ENCODE measurements at regions not wholly inside any gene's neighbourhood (a gene's known extent, or its start where the extent isn't known, plus 50 kb on each side); places are given as distances from the start of the nearest gene placed in this dataset.

GRCh38 chr6:146876271-146877151 lies 277.7 kb downstream of the ADGB start:
- 61% methylated on average over 3 of the region's 9 CpGs for WGBS
- peak; percentile 24 for DNase-seq
- no peak overlapping the region for H2BK120ac ChIP-seq (ENCODE audit: low read depth, low read length)
- no peak overlapping the region for H3K4me3 ChIP-seq (ENCODE audit: insufficient read depth in 1 of 2, low read depth in 1 of 2, low read length in 2 of 2)
- H3K4me2 ChIP-seq (ENCODE audit: low read length, poor library complexity, severe bottlenecking) = no peak overlapping the region
- H2BK12ac ChIP-seq (ENCODE audit: low read length in 2 of 2) = no peak overlapping the region
- H3K18ac ChIP-seq (ENCODE audit: low read depth in 1 of 2, low read length in 2 of 2) = no peak overlapping the region
- no peaks in the 10 kb centered on the region for H3K9me3 ChIP-seq (ENCODE audit: control insufficient read depth, low read length)
- peak overlapping the region; percentile 7 for H4K8ac ChIP-seq (ENCODE audit: low read length)
- no peaks in the 10 kb centered on the region for H3K36me3 ChIP-seq (ENCODE audit: control insufficient read depth in 1 of 2, insufficient read depth in 2 of 2, low read depth in 1 of 2, low read length in 2 of 2)
- H3K4ac ChIP-seq (ENCODE audit: low read depth in 1 of 2, low read length in 2 of 2) = no peak overlapping the region
- no peak overlapping the region for H2BK15ac ChIP-seq (ENCODE audit: low read depth, poor library complexity, severe bottlenecking)
- H3K27ac ChIP-seq (ENCODE audit: low read length, poor library complexity, severe bottlenecking) = no peak overlapping the region
- no peak overlapping the region for H4K91ac ChIP-seq (ENCODE audit: low read length)
- H2AK5ac ChIP-seq (ENCODE audit: low read length, severe bottlenecking) = no peak overlapping the region
- no peaks in the 10 kb centered on the region for H3K27me3 ChIP-seq (ENCODE audit: control insufficient read depth in 1 of 2, insufficient read depth in 1 of 2, low read length in 2 of 2)
- no peaks in the 10 kb centered on the region for H3K4me1 ChIP-seq (ENCODE audit: control insufficient read depth, insufficient read depth, low read depth, low read length)
- H3K79me1 ChIP-seq (replicated peaks; ENCODE audit: low read length, poor library complexity, severe bottlenecking) = no peaks in the 10 kb centered on the region
- no peak overlapping the region for H3K14ac ChIP-seq (ENCODE audit: low read length in 2 of 2)
- no peak overlapping the region for H2AFZ ChIP-seq (ENCODE audit: low read depth, low read length)
- H2BK5ac ChIP-seq (ENCODE audit: low read depth, low read length, poor library complexity, severe bottlenecking) = no peak overlapping the region
- H3K23ac ChIP-seq (ENCODE audit: low read length in 2 of 2) = no peak overlapping the region
- H3K9ac ChIP-seq (ENCODE audit: low read length) = no peak overlapping the region

- 100% methylated on average over 1 of the region's 1 CpG for WGBS
- Histone ChIP-seq H3K4me3 (ENCODE audit: insufficient read depth in 1 of 2, low read depth in 1 of 2, low read length in 2 of 2) (no peak overlapping the region), H3K9ac (ENCODE audit: low read length) (no peak overlapping the region)
Measured at GRCh38 chr6:146878168-146878951, 279.6 kb downstream of the ADGB start.

GRCh38 chr6:146878952-146879340 lies 280.2 kb downstream of the ADGB start:
- Histone ChIP-seq H3K4me2 (ENCODE audit: low read length, poor library complexity, severe bottlenecking) (no peak overlapping the region), H3K23ac (ENCODE audit: low read length in 2 of 2) (no peak overlapping the region), H3K9ac (ENCODE audit: low read length) (no peak overlapping the region), H2AK5ac (ENCODE audit: low read length, severe bottlenecking) (no peak overlapping the region), H3K36me3 (ENCODE audit: control insufficient read depth in 1 of 2, insufficient read depth in 2 of 2, low read depth in 1 of 2, low read length in 2 of 2) (no peaks in the 10 kb centered on the region), H3K4ac (ENCODE audit: low read depth in 1 of 2, low read length in 2 of 2) (no peak overlapping the region), H2BK5ac (ENCODE audit: low read depth, low read length, poor library complexity, severe bottlenecking) (no peak overlapping the region), H3K14ac (ENCODE audit: low read length in 2 of 2) (no peak overlapping the region), H2AFZ (ENCODE audit: low read depth, low read length) (no peak overlapping the region), H3K4me3 (ENCODE audit: insufficient read depth in 1 of 2, low read depth in 1 of 2, low read length in 2 of 2) (no peak overlapping the region), H3K27ac (ENCODE audit: low read length, poor library complexity, severe bottlenecking) (no peak overlapping the region), H2BK120ac (ENCODE audit: low read depth, low read length) (no peak overlapping the region), H3K79me1 (replicated peaks; ENCODE audit: low read length, poor library complexity, severe bottlenecking) (no peaks in the 10 kb centered on the region), H4K8ac (ENCODE audit: low read length) (no peak overlapping the region), H3K9me3 (ENCODE audit: control insufficient read depth, low read length) (no peaks in the 10 kb centered on the region), H3K27me3 (ENCODE audit: control insufficient read depth in 1 of 2, insufficient read depth in 1 of 2, low read length in 2 of 2) (no peaks in the 10 kb centered on the region), H3K4me1 (ENCODE audit: control insufficient read depth, insufficient read depth, low read depth, low read length) (no peaks in the 10 kb centered on the region), H3K18ac (ENCODE audit: low read depth in 1 of 2, low read length in 2 of 2) (no peak overlapping the region), H2BK12ac (ENCODE audit: low read length in 2 of 2) (no peak overlapping the region), H2BK15ac (ENCODE audit: low read depth, poor library complexity, severe bottlenecking) (no peak overlapping the region), H4K91ac (ENCODE audit: low read length) (no peak overlapping the region)
- 92% methylated on average over 2 of the region's 2 CpGs for WGBS
- DNase-seq = no peak

More at GRCh38 chr6:146878168-146878951, 279.6 kb downstream of the ADGB start:
- H2AFZ ChIP-seq (ENCODE audit: low read depth, low read length) = no peak overlapping the region
- no peak for DNase-seq
- H2BK12ac ChIP-seq (ENCODE audit: low read length in 2 of 2) = no peak overlapping the region
- H3K79me1 ChIP-seq (replicated peaks; ENCODE audit: low read length, poor library complexity, severe bottlenecking) = no peaks in the 10 kb centered on the region
- no peaks in the 10 kb centered on the region for H3K36me3 ChIP-seq (ENCODE audit: control insufficient read depth in 1 of 2, insufficient read depth in 2 of 2, low read depth in 1 of 2, low read length in 2 of 2)
- no peak overlapping the region for H2BK15ac ChIP-seq (ENCODE audit: low read depth, poor library complexity, severe bottlenecking)
- H2BK120ac ChIP-seq (ENCODE audit: low read depth, low read length) = no peak overlapping the region
- H4K8ac ChIP-seq (ENCODE audit: low read length) = no peak overlapping the region
- no peak overlapping the region for H3K14ac ChIP-seq (ENCODE audit: low read length in 2 of 2)
- H3K9me3 ChIP-seq (ENCODE audit: control insufficient read depth, low read length) = no peaks in the 10 kb centered on the region
- H3K27me3 ChIP-seq (ENCODE audit: control insufficient read depth in 1 of 2, insufficient read depth in 1 of 2, low read length in 2 of 2) = no peaks in the 10 kb centered on the region
- no peak overlapping the region for H4K91ac ChIP-seq (ENCODE audit: low read length)
- no peaks in the 10 kb centered on the region for H3K4me1 ChIP-seq (ENCODE audit: control insufficient read depth, insufficient read depth, low read depth, low read length)
- H3K18ac ChIP-seq (ENCODE audit: low read depth in 1 of 2, low read length in 2 of 2) = no peak overlapping the region
- no peak overlapping the region for H3K23ac ChIP-seq (ENCODE audit: low read length in 2 of 2)
- no peak overlapping the region for H3K27ac ChIP-seq (ENCODE audit: low read length, poor library complexity, severe bottlenecking)
- H3K4ac ChIP-seq (ENCODE audit: low read depth in 1 of 2, low read length in 2 of 2) = no peak overlapping the region
- no peak overlapping the region for H2BK5ac ChIP-seq (ENCODE audit: low read depth, low read length, poor library complexity, severe bottlenecking)
- no peak overlapping the region for H2AK5ac ChIP-seq (ENCODE audit: low read length, severe bottlenecking)
- no peak overlapping the region for H3K4me2 ChIP-seq (ENCODE audit: low read length, poor library complexity, severe bottlenecking)

GRCh38 chr6:146879406-146880117 lies 280.8 kb downstream of the ADGB start:
- DNase-seq = no peak
- no peak overlapping the region for H4K8ac ChIP-seq (ENCODE audit: low read length)
- 86% methylated on average over 4 of the region's 4 CpGs for WGBS
- H3K23ac ChIP-seq (ENCODE audit: low read length in 2 of 2) = no peak overlapping the region
- no peak overlapping the region for H3K18ac ChIP-seq (ENCODE audit: low read depth in 1 of 2, low read length in 2 of 2)
- no peak overlapping the region for H2BK15ac ChIP-seq (ENCODE audit: low read depth, poor library complexity, severe bottlenecking)
- no peak overlapping the region for H2BK12ac ChIP-seq (ENCODE audit: low read length in 2 of 2)
- no peaks in the 10 kb centered on the region for H3K4me1 ChIP-seq (ENCODE audit: control insufficient read depth, insufficient read depth, low read depth, low read length)
- H3K9ac ChIP-seq (ENCODE audit: low read length) = no peak overlapping the region
- no peak overlapping the region for H3K14ac ChIP-seq (ENCODE audit: low read length in 2 of 2)
- H3K27ac ChIP-seq (ENCODE audit: low read length, poor library complexity, severe bottlenecking) = no peak overlapping the region
- H2AFZ ChIP-seq (ENCODE audit: low read depth, low read length) = no peak overlapping the region
- no peak overlapping the region for H4K91ac ChIP-seq (ENCODE audit: low read length)
- no peaks in the 10 kb centered on the region for H3K79me1 ChIP-seq (replicated peaks; ENCODE audit: low read length, poor library complexity, severe bottlenecking)
- H2BK5ac ChIP-seq (ENCODE audit: low read depth, low read length, poor library complexity, severe bottlenecking) = no peak overlapping the region
- H3K36me3 ChIP-seq (ENCODE audit: control insufficient read depth in 1 of 2, insufficient read depth in 2 of 2, low read depth in 1 of 2, low read length in 2 of 2) = no peaks in the 10 kb centered on the region
- no peak overlapping the region for H3K4me3 ChIP-seq (ENCODE audit: insufficient read depth in 1 of 2, low read depth in 1 of 2, low read length in 2 of 2)
- H3K9me3 ChIP-seq (ENCODE audit: control insufficient read depth, low read length) = no peaks in the 10 kb centered on the region
- no peak overlapping the region for H2AK5ac ChIP-seq (ENCODE audit: low read length, severe bottlenecking)
- no peak overlapping the region for H3K4ac ChIP-seq (ENCODE audit: low read depth in 1 of 2, low read length in 2 of 2)
- no peaks in the 10 kb centered on the region for H3K27me3 ChIP-seq (ENCODE audit: control insufficient read depth in 1 of 2, insufficient read depth in 1 of 2, low read length in 2 of 2)
- H2BK120ac ChIP-seq (ENCODE audit: low read depth, low read length) = no peak overlapping the region
- no peak overlapping the region for H3K4me2 ChIP-seq (ENCODE audit: low read length, poor library complexity, severe bottlenecking)

All from mesenchymal stem cell (in vitro differentiated cells and primary cell).